ENCODE measurements at regions not wholly inside any gene's neighbourhood (a gene's known extent, or its start where the extent isn't known, plus 50 kb on each side); places are given as distances from the start of the nearest gene placed in this dataset.

- H3K4me1 Mint-ChIP-seq (ENCODE audit: low read depth in 2 of 2): peaks cover 5 to 6% of the 10 kb centered on the region in 2 donors
- H3K27me3 Mint-ChIP-seq: peaks cover 39 to 40% of the 10 kb centered on the region in 2 donors
- peak overlapping the region; percentile 50 for H3K4me3 Mint-ChIP-seq
- H3K27ac Mint-ChIP-seq: no peak overlapping the region
- ATAC-seq (peak; percentile 68 to 72), DNase-seq (ENCODE audit: low spot score) (peak; percentile 69)
- no peaks in the 10 kb centered on the region for H3K36me3 Mint-ChIP-seq
- H3K9me3 Mint-ChIP-seq: no peaks in the 10 kb centered on the region
Measured at GRCh38 chr12:107912421-107913004, 138.0 kb downstream of the ASCL4 start.

- ATAC-seq: no peak
- peaks cover 34 to 36% of the 10 kb centered on the region in 2 donors for H3K27me3 Mint-ChIP-seq
- H3K36me3 Mint-ChIP-seq: no peaks in the 10 kb centered on the region
- no peak overlapping the region for H3K27ac Mint-ChIP-seq
- H3K4me1 Mint-ChIP-seq (ENCODE audit: low read depth in 2 of 2): peaks cover 5 to 6% of the 10 kb centered on the region in 2 donors
- H3K4me3 Mint-ChIP-seq: no peak overlapping the region
- no peak for DNase-seq (ENCODE audit: low spot score)
- no peaks in the 10 kb centered on the region for H3K9me3 Mint-ChIP-seq
Measured at GRCh38 chr12:107914460-107914977, 140.0 kb downstream of the ASCL4 start.

- no peaks in the 10 kb centered on the region for H3K36me3 Mint-ChIP-seq
- no peak overlapping the region for H3K4me3 Mint-ChIP-seq
- ATAC-seq (peak in 1 of 2 donors; percentile 36), DNase-seq (ENCODE audit: low spot score) (no peak)
- no peaks in the 10 kb centered on the region for H3K9me3 Mint-ChIP-seq
- H3K27me3 Mint-ChIP-seq: peaks cover 41 to 51% of the 10 kb centered on the region in 2 donors
- no peaks in the 10 kb centered on the region for H3K4me1 Mint-ChIP-seq (ENCODE audit: low read depth in 2 of 2)
- H3K27ac Mint-ChIP-seq: no peak overlapping the region
Measured at GRCh38 chr12:107917912-107918800, 143.7 kb downstream of the ASCL4 start.

- Mint-ChIP-seq H3K4me1 (ENCODE audit: low read depth in 2 of 2) (no peaks in the 10 kb centered on the region), H3K27me3 (peaks cover 37 to 41% of the 10 kb centered on the region in 2 donors), H3K27ac (no peak overlapping the region), H3K9me3 (no peaks in the 10 kb centered on the region), H3K4me3 (no peak overlapping the region), H3K36me3 (no peaks in the 10 kb centered on the region)
- DNase-seq (ENCODE audit: low spot score): no peak
- ATAC-seq: no peak
Measured at GRCh38 chr12:107921062-107921461, 146.6 kb downstream of the ASCL4 start.

GRCh38 chr12:107925125-107925524, 150.6 kb downstream of the ASCL4 start:
- no peaks in the 10 kb centered on the region for H3K36me3 Mint-ChIP-seq
- H3K27ac Mint-ChIP-seq: no peak overlapping the region
- H3K4me1 Mint-ChIP-seq (ENCODE audit: low read depth in 2 of 2): peaks cover 0 to 2% of the 10 kb centered on the region in 2 donors
- H3K9me3 Mint-ChIP-seq: no peaks in the 10 kb centered on the region
- ATAC-seq: no peak
- H3K4me3 Mint-ChIP-seq: no peak overlapping the region
- DNase-seq (ENCODE audit: low spot score): no peak
- peaks cover 30 to 45% of the 10 kb centered on the region in 2 donors for H3K27me3 Mint-ChIP-seq

- Mint-ChIP-seq H3K36me3 (no peaks in the 10 kb centered on the region), H3K4me3 (no peak overlapping the region), H3K27ac (no peak overlapping the region), H3K9me3 (no peaks in the 10 kb centered on the region), H3K4me1 (ENCODE audit: low read depth in 2 of 2) (peaks cover 0 to 2% of the 10 kb centered on the region in 2 donors), H3K27me3 (peaks cover 10 to 31% of the 10 kb centered on the region in 2 donors)
- DNase-seq (ENCODE audit: low spot score) (no peak), ATAC-seq (no peak)
Measured at GRCh38 chr12:107929436-107929835, 154.9 kb downstream of the ASCL4 start.

- H3K27ac Mint-ChIP-seq: no peak overlapping the region
- no peak overlapping the region for H3K4me3 Mint-ChIP-seq
- H3K36me3 Mint-ChIP-seq: no peaks in the 10 kb centered on the region
- peaks cover 18 to 45% of the 10 kb centered on the region in 2 donors for H3K27me3 Mint-ChIP-seq
- H3K9me3 Mint-ChIP-seq: no peaks in the 10 kb centered on the region
- DNase-seq (ENCODE audit: low spot score) (no peak), ATAC-seq (no peak)
- peaks cover 0 to 2% of the 10 kb centered on the region in 2 donors for H3K4me1 Mint-ChIP-seq (ENCODE audit: low read depth in 2 of 2)
Measured at GRCh38 chr12:107931761-107932160, 157.3 kb downstream of the ASCL4 start.

- peaks cover 4% of the 10 kb centered on the region for H3K9me3 Mint-ChIP-seq
- DNase-seq (ENCODE audit: low spot score): no peak
- no peak overlapping the region for H3K4me3 Mint-ChIP-seq
- peaks cover 14% of the 10 kb centered on the region for H3K36me3 Mint-ChIP-seq
- ATAC-seq: no peak
- no peaks in the 10 kb centered on the region for H3K4me1 Mint-ChIP-seq (ENCODE audit: low read depth in 2 of 2)
- no peak overlapping the region for H3K27ac Mint-ChIP-seq
- peaks cover 44 to 68% of the 10 kb centered on the region in 2 donors for H3K27me3 Mint-ChIP-seq
Measured at GRCh38 chr12:107938446-107938845, 163.9 kb downstream of the ASCL4 start.

GRCh38 chr12:107948391-107948945, 174.0 kb downstream of the ASCL4 start:
- H3K9me3 Mint-ChIP-seq: no peaks in the 10 kb centered on the region
- no peaks in the 10 kb centered on the region for H3K4me1 Mint-ChIP-seq (ENCODE audit: low read depth in 2 of 2)
- H3K27ac Mint-ChIP-seq: no peak overlapping the region
- H3K4me3 Mint-ChIP-seq: no peak overlapping the region
- ATAC-seq: no peak
- peaks cover 3% of the 10 kb centered on the region for H3K36me3 Mint-ChIP-seq
- peaks cover 32 to 54% of the 10 kb centered on the region in 2 donors for H3K27me3 Mint-ChIP-seq
- no peak for DNase-seq (ENCODE audit: low spot score)

- ATAC-seq (peak in 1 of 2 donors; percentile 43), DNase-seq (ENCODE audit: low spot score) (no peak)
- Mint-ChIP-seq H3K9me3 (no peaks in the 10 kb centered on the region), H3K27me3 (peaks cover 27 to 45% of the 10 kb centered on the region in 2 donors), H3K4me3 (no peak overlapping the region), H3K36me3 (no peaks in the 10 kb centered on the region), H3K4me1 (ENCODE audit: low read depth in 2 of 2) (peaks cover 0 to 2% of the 10 kb centered on the region in 2 donors), H3K27ac (no peak overlapping the region)
Measured at GRCh38 chr12:107951024-107951423, 176.5 kb downstream of the ASCL4 start.

- DNase-seq (ENCODE audit: low spot score) (no peak), ATAC-seq (no peak)
- Mint-ChIP-seq H3K27me3 (peaks cover 32 to 50% of the 10 kb centered on the region in 2 donors), H3K4me3 (no peak overlapping the region), H3K27ac (no peak overlapping the region), H3K4me1 (ENCODE audit: low read depth in 2 of 2) (peaks cover 0 to 2% of the 10 kb centered on the region in 2 donors), H3K9me3 (no peaks in the 10 kb centered on the region), H3K36me3 (no peaks in the 10 kb centered on the region)
Measured at GRCh38 chr12:107955966-107956643, 173.0 kb upstream of the WSCD2 start.

GRCh38 chr12:107957459-107957858, 171.6 kb upstream of the WSCD2 start:
- Mint-ChIP-seq H3K4me3 (no peak overlapping the region), H3K9me3 (no peaks in the 10 kb centered on the region), H3K4me1 (ENCODE audit: low read depth in 2 of 2) (peaks cover 0 to 2% of the 10 kb centered on the region in 2 donors), H3K27ac (no peak overlapping the region), H3K36me3 (no peaks in the 10 kb centered on the region), H3K27me3 (peaks cover 29 to 41% of the 10 kb centered on the region in 2 donors)
- ATAC-seq (no peak), DNase-seq (ENCODE audit: low spot score) (no peak)

GRCh38 chr12:107963635-107964034, 165.5 kb upstream of the WSCD2 start:
- no peak overlapping the region for H3K27ac Mint-ChIP-seq
- no peak for DNase-seq (ENCODE audit: low spot score)
- no peak for ATAC-seq
- H3K4me3 Mint-ChIP-seq: no peak overlapping the region
- H3K4me1 Mint-ChIP-seq (ENCODE audit: low read depth in 2 of 2): no peaks in the 10 kb centered on the region
- peaks cover 3% of the 10 kb centered on the region for H3K9me3 Mint-ChIP-seq
- H3K36me3 Mint-ChIP-seq: no peaks in the 10 kb centered on the region
- peaks cover 15 to 19% of the 10 kb centered on the region in 2 donors for H3K27me3 Mint-ChIP-seq

All from natural killer cell treated with Interleukin-12 subunit alpha and Interleukin-12 subunit beta and Interleukin-15 and Interleukin-18, amount 100 ng/mL, for 72 hours (primary cell).